CD4-positive, alpha-beta memory T cell (primary cell): ENCODE measurements at regions not wholly inside any gene's neighbourhood (a gene's known extent, or its start where the extent isn't known, plus 50 kb on each side); places are given as distances from the start of the nearest gene placed in this dataset.

Source experiments
- CTCF ChIA-PET: fragments of 350-600 bp; sonication (Branson Sonifier 250); formaldehyde crosslinking; loops from one replicate; lab custom pipeline; 2021; ENCODE audit warnings: inconsistent platforms; ENCODE audit not compliant: partially characterized antibody; lab: Charles Lee
- POLR2A ChIA-PET: fragments of 350-600 bp; sonication (Branson Sonifier 250); formaldehyde crosslinking; loops from one replicate; lab custom pipeline; 2021; ENCODE audit not compliant: partially characterized antibody; lab: Charles Lee
- DNase-seq, 5 donors: peaks; one replicate each; pipeline versions ENCODE4 v3.0.0 to v3.0.0-alpha.2; 2020 to 2022; ENCODE audit warnings: mixed read lengths in 1 of 5
- H3K27ac ChIP-seq: one replicate; pipeline ENCODE4 v1.7.0; 2013; ENCODE audit warnings: low read depth, low read length
- H3K27me3 ChIP-seq: 2 replicates; pipeline ENCODE4 v1.7.0; 2013; ENCODE audit warnings: mild to moderate bottlenecking, low read length, moderate library complexity; ENCODE audit not compliant: insufficient read depth
- H3K36me3 ChIP-seq: 2 replicates; pipeline ENCODE4 v1.7.0; 2013; ENCODE audit warnings: mild to moderate bottlenecking, low read length, moderate library complexity; ENCODE audit not compliant: insufficient read depth
- H3K4me1 ChIP-seq: 2 replicates; pipeline ENCODE4 v1.7.0; 2013; ENCODE audit warnings: mild to moderate bottlenecking, low read length, moderate library complexity; ENCODE audit not compliant: insufficient read depth
- H3K4me3 ChIP-seq, 2 donors: one replicate each; pipeline ENCODE4 v1.7.0; 2013; ENCODE audit warnings: low read length in 2 of 2, mild to moderate bottlenecking in 1 of 2
- H3K9me3 ChIP-seq, 2 donors: one replicate each; pipeline ENCODE4 v1.7.0; 2013; ENCODE audit warnings: low read length in 2 of 2, control low read depth in 1 of 2; ENCODE audit not compliant: control insufficient read depth in 1 of 2
- H3K27ac Mint-ChIP-seq, 7 donors: one replicate each; pipeline ENCODE4 v1.8.0; 2020 to 2021; ENCODE audit warnings: mixed read lengths in 7 of 7, mild to moderate bottlenecking in 6 of 7, inconsistent platforms in 3 of 7, moderate library complexity in 3 of 7
- H3K27me3 Mint-ChIP-seq, 2 donors: one replicate each; pipeline ENCODE4 v1.8.0; 2020 to 2021; ENCODE audit warnings: mixed read lengths in 2 of 2
- H3K36me3 Mint-ChIP-seq, 2 donors: one replicate each; pipeline ENCODE4 v1.8.0; 2020 to 2021; ENCODE audit warnings: mixed read lengths in 2 of 2, inconsistent platforms in 1 of 2, mild to moderate bottlenecking in 1 of 2
- H3K4me1 Mint-ChIP-seq, 4 donors: one replicate each; pipeline ENCODE4 v1.8.0; 2020 to 2021; ENCODE audit warnings: mixed read lengths in 4 of 4, mild to moderate bottlenecking in 1 of 4
- H3K4me3 Mint-ChIP-seq, 8 donors: one replicate each; pipeline ENCODE4 v1.8.0; 2020 to 2021; ENCODE audit warnings: mixed read lengths in 8 of 8, mild to moderate bottlenecking in 7 of 8, moderate library complexity in 6 of 8, inconsistent platforms in 3 of 8
- H3K9me3 Mint-ChIP-seq, 8 donors: one replicate each; pipeline ENCODE4 v1.8.0; 2020 to 2021; ENCODE audit warnings: mixed read lengths in 8 of 8, mild to moderate bottlenecking in 5 of 8, inconsistent platforms in 3 of 8, moderate library complexity in 1 of 8
- intact Hi-C: fragments of 100-400 bp; cut with micrococcal nuclease; formaldehyde crosslinking; loops from one replicate; pipeline ENCODE4 v1.15.1; 2023

GRCh38 chr14:51351997-51352396, 112.0 kb downstream of the TMX1 start:
- no peak overlapping the region for H3K4me3 ChIP-seq
- ChIA-PET POLR2A (no interaction called here), CTCF (no interaction called here)
- no peaks in the 10 kb centered on the region for H3K27me3 ChIP-seq
- Mint-ChIP-seq H3K27me3 (peaks cover 0 to 2% of the 10 kb centered on the region in 2 donors), H3K9me3 (peaks cover 0 to 9% (median 3%) of the 10 kb centered on the region in 8 donors), H3K27ac (no peak overlapping the region), H3K36me3 (no peaks in the 10 kb centered on the region), H3K4me3 (no peak overlapping the region), H3K4me1 (no peaks in the 10 kb centered on the region)
- no peaks in the 10 kb centered on the region for H3K9me3 ChIP-seq
- H3K4me1 ChIP-seq: no peaks in the 10 kb centered on the region
- no peak overlapping the region for H3K27ac ChIP-seq
- H3K36me3 ChIP-seq: no peaks in the 10 kb centered on the region
- no peak for DNase-seq
- intact Hi-C loops: no loop called here

DNA sequence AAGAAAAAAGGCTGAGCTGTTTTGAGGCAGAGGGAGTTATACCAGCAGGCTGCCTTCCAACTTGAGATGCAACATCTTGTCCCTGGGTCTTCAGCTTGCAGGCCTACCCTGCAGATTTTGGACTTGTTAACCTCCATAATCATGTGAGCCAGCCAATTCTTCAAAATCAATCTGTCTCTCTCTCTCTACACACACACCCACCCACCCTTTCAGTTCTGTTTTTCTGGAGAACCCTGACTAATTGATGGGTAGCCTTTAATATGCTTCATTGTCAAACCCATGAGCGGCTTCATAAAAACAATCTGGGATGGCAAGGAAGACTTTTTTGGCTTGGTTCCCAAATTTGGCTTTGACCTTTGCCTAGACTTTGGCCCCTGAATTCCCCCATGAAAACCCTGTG, 113.9 kb downstream of the TMX1 start:
- CTCF ChIA-PET: no interaction called here
- no peaks in the 10 kb centered on the region for H3K4me1 Mint-ChIP-seq

GRCh38 chr14:51354846-51355245, 114.8 kb downstream of the TMX1 start:
- Histone ChIP-seq H3K36me3 (no peaks in the 10 kb centered on the region), H3K4me3 (no peak overlapping the region), H3K27ac (no peak overlapping the region), H3K4me1 (no peaks in the 10 kb centered on the region), H3K9me3 (no peaks in the 10 kb centered on the region), H3K27me3 (no peaks in the 10 kb centered on the region)
- Mint-ChIP-seq H3K27me3 (peaks cover 2 to 5% of the 10 kb centered on the region in 2 donors), H3K9me3 (no peaks in the 10 kb centered on the region), H3K4me3 (no peak overlapping the region), H3K4me1 (no peaks in the 10 kb centered on the region), H3K27ac (no peak overlapping the region), H3K36me3 (no peaks in the 10 kb centered on the region)
- DNase-seq: no peak
- POLR2A ChIA-PET: no interaction called here
- CTCF ChIA-PET: no interaction called here
- intact Hi-C loops: no loop called here

More for the DNA sequence above, 113.9 kb downstream of the TMX1 start:
- DNase-seq: no peak
- Mint-ChIP-seq H3K27ac (no peak overlapping the region), H3K36me3 (no peaks in the 10 kb centered on the region), H3K9me3 (peaks cover 0 to 3% (median 0%) of the 10 kb centered on the region in 8 donors), H3K4me3 (no peak overlapping the region), H3K27me3 (peaks cover under 1 to 2% of the 10 kb centered on the region in 2 donors)
- H3K4me3 ChIP-seq: no peak overlapping the region
- no peaks in the 10 kb centered on the region for H3K36me3 ChIP-seq
- intact Hi-C loops: no loop called here
- H3K9me3 ChIP-seq: no peaks in the 10 kb centered on the region
- H3K27me3 ChIP-seq: no peaks in the 10 kb centered on the region
- no peaks in the 10 kb centered on the region for H3K4me1 ChIP-seq
- POLR2A ChIA-PET: no interaction called here
- H3K27ac ChIP-seq: no peak overlapping the region

DNA sequence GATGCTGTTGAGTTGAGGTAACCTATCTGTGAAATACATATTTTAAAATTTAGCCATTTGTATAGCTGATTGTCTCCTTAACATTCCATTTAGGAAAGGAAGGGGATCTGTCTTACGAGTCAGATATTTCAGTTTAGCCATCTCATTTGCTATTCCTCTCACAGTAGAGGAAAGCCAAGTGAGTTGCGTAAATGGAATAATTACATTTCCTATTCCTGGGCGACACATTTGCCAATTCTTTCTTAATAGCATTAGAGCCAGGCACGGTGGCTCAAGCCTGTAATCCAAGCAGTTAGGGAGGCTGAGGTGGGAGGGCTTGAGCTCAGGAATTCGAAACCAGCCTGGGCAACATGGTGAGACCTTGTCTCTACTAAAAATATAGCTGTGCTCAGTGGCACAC, 116.3 kb downstream of the TMX1 start:
- no peak overlapping the region for H3K4me3 ChIP-seq
- no peak overlapping the region for H3K4me3 Mint-ChIP-seq
- no peaks in the 10 kb centered on the region for H3K9me3 ChIP-seq
- no peak overlapping the region for H3K27ac Mint-ChIP-seq
- no peaks in the 10 kb centered on the region for H3K9me3 Mint-ChIP-seq
- peaks cover 4 to 5% of the 10 kb centered on the region in 2 donors for H3K27me3 Mint-ChIP-seq
- H3K36me3 Mint-ChIP-seq: no peaks in the 10 kb centered on the region
- ChIA-PET CTCF (no interaction called here), POLR2A (no interaction called here)
- no peaks in the 10 kb centered on the region for H3K27me3 ChIP-seq
- intact Hi-C loops: no loop called here
- H3K27ac ChIP-seq: no peak overlapping the region
- no peaks in the 10 kb centered on the region for H3K4me1 Mint-ChIP-seq
- H3K4me1 ChIP-seq: no peaks in the 10 kb centered on the region
- DNase-seq: no peak
- no peaks in the 10 kb centered on the region for H3K36me3 ChIP-seq

- no peak overlapping the region for H3K27ac ChIP-seq
- Mint-ChIP-seq H3K36me3 (no peaks in the 10 kb centered on the region), H3K9me3 (no peaks in the 10 kb centered on the region), H3K27me3 (peaks cover 4 to 7% of the 10 kb centered on the region in 2 donors), H3K27ac (no peak overlapping the region), H3K4me3 (no peak overlapping the region), H3K4me1 (no peaks in the 10 kb centered on the region)
- no peaks in the 10 kb centered on the region for H3K27me3 ChIP-seq
- no peaks in the 10 kb centered on the region for H3K9me3 ChIP-seq
- no peak overlapping the region for H3K4me3 ChIP-seq
- ChIA-PET CTCF (no interaction called here), POLR2A (no interaction called here)
- intact Hi-C loops: no loop called here
- no peaks in the 10 kb centered on the region for H3K36me3 ChIP-seq
- DNase-seq: no peak
- H3K4me1 ChIP-seq: no peaks in the 10 kb centered on the region
Observed at GRCh38 chr14:51357250-51357649, 117.2 kb downstream of the TMX1 start.

GRCh38 chr14:51360592-51360991, 120.5 kb downstream of the TMX1 start:
- no peaks in the 10 kb centered on the region for H3K9me3 Mint-ChIP-seq
- H3K27ac Mint-ChIP-seq: no peak overlapping the region
- Histone ChIP-seq H3K27me3 (no peaks in the 10 kb centered on the region), H3K4me1 (no peaks in the 10 kb centered on the region), H3K4me3 (no peak overlapping the region), H3K36me3 (no peaks in the 10 kb centered on the region), H3K27ac (no peak overlapping the region), H3K9me3 (no peaks in the 10 kb centered on the region)
- no peaks in the 10 kb centered on the region for H3K36me3 Mint-ChIP-seq
- H3K4me1 Mint-ChIP-seq: no peaks in the 10 kb centered on the region
- H3K4me3 Mint-ChIP-seq: no peak overlapping the region
- intact Hi-C loops: no loop called here
- POLR2A ChIA-PET: no interaction called here
- CTCF ChIA-PET: no interaction called here
- no peak for DNase-seq
- H3K27me3 Mint-ChIP-seq: peaks cover 4 to 7% of the 10 kb centered on the region in 2 donors

- H3K27me3 Mint-ChIP-seq: peaks cover 8 to 10% of the 10 kb centered on the region in 2 donors
- H3K36me3 ChIP-seq: no peaks in the 10 kb centered on the region
- no peaks in the 10 kb centered on the region for H3K36me3 Mint-ChIP-seq
- DNase-seq: no peak
- H3K27ac Mint-ChIP-seq: no peak overlapping the region
- ChIA-PET CTCF (no interaction called here), POLR2A (no interaction called here)
- intact Hi-C loops: no loop called here
- no peak overlapping the region for H3K27ac ChIP-seq
- H3K27me3 ChIP-seq: no peaks in the 10 kb centered on the region
- no peak overlapping the region for H3K4me3 ChIP-seq
- no peaks in the 10 kb centered on the region for H3K4me1 Mint-ChIP-seq
- H3K4me1 ChIP-seq: no peaks in the 10 kb centered on the region
- no peaks in the 10 kb centered on the region for H3K9me3 Mint-ChIP-seq
- no peaks in the 10 kb centered on the region for H3K9me3 ChIP-seq
- no peak overlapping the region for H3K4me3 Mint-ChIP-seq
Observed at GRCh38 chr14:51365241-51365965, 125.4 kb downstream of the TMX1 start.
